Uterus (tissue), 2 donors: ENCODE measurements at regions not wholly inside any gene's neighbourhood (a gene's known extent, or its start where the extent isn't known, plus 50 kb on each side); places are given as distances from the start of the nearest gene placed in this dataset.

Experiments
- POLR2A ChIP-seq, 2 donors: fragments of 450-650 bp; IDR thresholded peaks; one replicate each; pipeline ENCODE4 v1.6.1; 2016; ENCODE audit warnings: antibody characterized with exemption in 2 of 2, mild to moderate bottlenecking in 1 of 2, moderate library complexity in 1 of 2
- TF ChIP-seq, protein P1 (sequence below), 4 experiments: fragments of 200-600 bp in 2 of 4; fragments of 450-650 bp in 2 of 4; sonication (generic) in 2 of 4; IDR thresholded peaks; one replicate each; pipeline ENCODE4 v1.5.1; 2016 to 2019; ENCODE audit warnings: antibody characterized with exemption in 4 of 4, mild to moderate bottlenecking in 2 of 4, moderate library complexity in 1 of 4

DNA sequence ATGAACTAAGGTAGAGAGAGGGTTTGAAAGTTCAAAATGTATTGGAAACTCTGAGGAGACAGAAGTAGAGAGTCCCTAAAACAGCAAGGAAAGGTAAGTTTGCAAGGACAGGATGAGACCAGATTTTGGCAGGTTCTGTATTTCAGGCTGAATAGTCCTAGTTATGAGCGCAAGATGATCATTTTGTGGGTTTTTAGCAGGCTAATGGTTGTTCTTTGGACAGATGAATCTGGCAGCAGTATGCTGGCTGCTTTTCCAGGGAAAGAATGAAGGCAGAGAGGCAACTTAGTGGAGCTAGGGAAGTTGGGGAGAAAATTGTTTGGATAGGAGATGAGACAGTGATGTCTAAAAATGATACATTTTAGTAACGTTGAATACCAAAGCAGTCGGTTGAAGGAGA lies 243.5 kb upstream of the NRIP1 start:
- TF ChIP-seq, protein P1, sequence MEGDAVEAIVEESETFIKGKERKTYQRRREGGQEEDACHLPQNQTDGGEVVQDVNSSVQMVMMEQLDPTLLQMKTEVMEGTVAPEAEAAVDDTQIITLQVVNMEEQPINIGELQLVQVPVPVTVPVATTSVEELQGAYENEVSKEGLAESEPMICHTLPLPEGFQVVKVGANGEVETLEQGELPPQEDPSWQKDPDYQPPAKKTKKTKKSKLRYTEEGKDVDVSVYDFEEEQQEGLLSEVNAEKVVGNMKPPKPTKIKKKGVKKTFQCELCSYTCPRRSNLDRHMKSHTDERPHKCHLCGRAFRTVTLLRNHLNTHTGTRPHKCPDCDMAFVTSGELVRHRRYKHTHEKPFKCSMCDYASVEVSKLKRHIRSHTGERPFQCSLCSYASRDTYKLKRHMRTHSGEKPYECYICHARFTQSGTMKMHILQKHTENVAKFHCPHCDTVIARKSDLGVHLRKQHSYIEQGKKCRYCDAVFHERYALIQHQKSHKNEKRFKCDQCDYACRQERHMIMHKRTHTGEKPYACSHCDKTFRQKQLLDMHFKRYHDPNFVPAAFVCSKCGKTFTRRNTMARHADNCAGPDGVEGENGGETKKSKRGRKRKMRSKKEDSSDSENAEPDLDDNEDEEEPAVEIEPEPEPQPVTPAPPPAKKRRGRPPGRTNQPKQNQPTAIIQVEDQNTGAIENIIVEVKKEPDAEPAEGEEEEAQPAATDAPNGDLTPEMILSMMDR (IDR thresholded peaks at IDR 0.05) = no peak
- no peak for TF ChIP-seq POLR2A (IDR thresholded peaks at IDR 0.05)
